ENCODE measurements at regions not wholly inside any gene's neighbourhood (a gene's known extent, or its start where the extent isn't known, plus 50 kb on each side); places are given as distances from the start of the nearest gene placed in this dataset.

- Histone ChIP-seq H3K27me3 (replicated peaks; ENCODE audit: control insufficient read depth, insufficient read depth, low read length) (no peaks in the 10 kb centered on the region), H3K36me3 (ENCODE audit: control insufficient read depth, insufficient read depth, low read length) (no peaks in the 10 kb centered on the region), H3K4me3 (replicated peaks; ENCODE audit: low read depth, low read length) (no peak overlapping the region)
- no peak for DNase-seq (ENCODE audit: extremely low read depth, insufficient read length)
- TF ChIP-seq CTCF (IDR thresholded peaks at IDR 0.05; ENCODE audit: insufficient read depth, low read length, poor library complexity, severe bottlenecking), result no peak
These were observed 1020.4 kb downstream of the CBLN2 start for GRCh38 chr18:71523483-71524435.

- Histone ChIP-seq H3K4me3 (replicated peaks; ENCODE audit: low read depth, low read length) (no peak overlapping the region), H3K36me3 (ENCODE audit: control insufficient read depth, insufficient read depth, low read length) (no peaks in the 10 kb centered on the region), H3K27me3 (replicated peaks; ENCODE audit: control insufficient read depth, insufficient read depth, low read length) (no peaks in the 10 kb centered on the region)
- no peak for DNase-seq (ENCODE audit: extremely low read depth, insufficient read length)
- no peak for TF ChIP-seq CTCF (IDR thresholded peaks at IDR 0.05; ENCODE audit: insufficient read depth, low read length, poor library complexity, severe bottlenecking)
These were observed 1038.6 kb downstream of the CBLN2 start for GRCh38 chr18:71505526-71505925.

GRCh38 chr18:71503222-71503621, 1040.9 kb downstream of the CBLN2 start:
- H3K4me3 ChIP-seq (replicated peaks; ENCODE audit: low read depth, low read length), result no peak overlapping the region
- no peak for DNase-seq (ENCODE audit: extremely low read depth, insufficient read length)
- H3K27me3 ChIP-seq (replicated peaks; ENCODE audit: control insufficient read depth, insufficient read depth, low read length), result no peaks in the 10 kb centered on the region
- no peak for TF ChIP-seq CTCF (IDR thresholded peaks at IDR 0.05; ENCODE audit: insufficient read depth, low read length, poor library complexity, severe bottlenecking)
- H3K36me3 ChIP-seq (ENCODE audit: control insufficient read depth, insufficient read depth, low read length), result no peaks in the 10 kb centered on the region

GRCh38 chr18:71485611-71486010, 1058.5 kb downstream of the CBLN2 start:
- H3K27me3 ChIP-seq (replicated peaks; ENCODE audit: control insufficient read depth, insufficient read depth, low read length), result no peaks in the 10 kb centered on the region
- TF ChIP-seq CTCF (IDR thresholded peaks at IDR 0.05; ENCODE audit: insufficient read depth, low read length, poor library complexity, severe bottlenecking), result no peak
- no peak for DNase-seq (ENCODE audit: extremely low read depth, insufficient read length)
- H3K36me3 ChIP-seq (ENCODE audit: control insufficient read depth, insufficient read depth, low read length), result no peaks in the 10 kb centered on the region
- H3K4me3 ChIP-seq (replicated peaks; ENCODE audit: low read depth, low read length), result no peak overlapping the region

- Histone ChIP-seq H3K36me3 (ENCODE audit: control insufficient read depth, insufficient read depth, low read length) (no peaks in the 10 kb centered on the region), H3K4me3 (replicated peaks; ENCODE audit: low read depth, low read length) (no peak overlapping the region), H3K27me3 (replicated peaks; ENCODE audit: control insufficient read depth, insufficient read depth, low read length) (no peaks in the 10 kb centered on the region)
- no peak for TF ChIP-seq CTCF (IDR thresholded peaks at IDR 0.05; ENCODE audit: insufficient read depth, low read length, poor library complexity, severe bottlenecking)
- DNase-seq (ENCODE audit: extremely low read depth, insufficient read length), result no peak
These were observed 1072.0 kb downstream of the CBLN2 start for GRCh38 chr18:71471963-71472725.
